Kidney (tissue), 13 donors: ENCODE measurements at regions not wholly inside any gene's neighbourhood (a gene's known extent, or its start where the extent isn't known, plus 50 kb on each side); places are given as distances from the start of the nearest gene placed in this dataset.

Experiments used
- DNase-seq, 5 donors: peaks; one replicate each; pipeline ENCODE4 v3.0.0-alpha.2; 2013 to 2020
- FAIRE-seq: peaks from 2 replicates; lab custom pipeline; 2012; peaks lifted over from hg19 to GRCh38; lab: Jason Lieb, UNC
- H3K27ac ChIP-seq, 2 donors: one replicate each; pipeline ENCODE4 v1.7.0; 2013; ENCODE audit warnings: low read depth in 2 of 2, low read length in 2 of 2, inconsistent platforms in 1 of 2
- H3K27me3 ChIP-seq: one replicate; pipeline ENCODE4 v1.7.1; 2013; ENCODE audit warnings: low read length, inconsistent platforms; ENCODE audit not compliant: control insufficient read depth, insufficient read depth
- H3K36me3 ChIP-seq, 3 donors: one replicate each; pipeline versions ENCODE4 v1.7.0 to v1.7.1; 2013; ENCODE audit warnings: low read length in 3 of 3, control low read depth in 1 of 3, inconsistent platforms in 1 of 3; ENCODE audit not compliant: insufficient read depth in 3 of 3, control insufficient read depth in 2 of 3
- H3K4me1 ChIP-seq, 3 donors: one replicate each; pipeline versions ENCODE4 v1.7.0 to v1.7.1; 2013; ENCODE audit warnings: low read length in 3 of 3, inconsistent platforms in 1 of 3, low read depth in 1 of 3; ENCODE audit not compliant: control insufficient read depth in 2 of 3, insufficient read depth in 2 of 3
- H3K4me3 ChIP-seq, 3 donors: one replicate each; pipeline versions ENCODE4 v1.7.0 to v1.8.1; 2013; ENCODE audit warnings: low read length in 3 of 3, control low read depth in 1 of 3, inconsistent platforms in 1 of 3
- H3K9ac ChIP-seq, 3 donors: one replicate each; pipeline versions ENCODE4 v1.7.0 to v1.7.1; 2013; ENCODE audit warnings: low read length in 3 of 3, control low read depth in 1 of 3, inconsistent platforms in 1 of 3
- H3K9me3 ChIP-seq, 3 donors: one replicate each; pipeline versions ENCODE4 v1.7.0 to v1.7.1; 2013; ENCODE audit warnings: low read length in 3 of 3, control low read depth in 1 of 3, inconsistent platforms in 1 of 3; ENCODE audit not compliant: control insufficient read depth in 2 of 3, insufficient read depth in 1 of 3
- intact Hi-C: fragments of 100-400 bp; cut with DNase I; formaldehyde crosslinking; loops from one replicate; pipeline ENCODE4 v1.11.1; 2022
- TF ChIP-seq, protein P1 (sequence below): IDR thresholded peaks from 3 replicates; pipeline ENCODE4 v1.5.1; 2012; ENCODE audit warnings: mild to moderate bottlenecking, moderate library complexity, borderline replicate concordance; ENCODE audit not compliant: insufficient read depth; ENCODE audit errors: extremely low read depth
- donor health status: control.
- donor health status: control.
- donor health status: control.
- donor health status: control.
- donor health status: control.
- donor health status: DM: yes; HTN: yes; CAD: no.
- donor health status: Normal renal cell carcinoma (clear cell type).

DNA sequence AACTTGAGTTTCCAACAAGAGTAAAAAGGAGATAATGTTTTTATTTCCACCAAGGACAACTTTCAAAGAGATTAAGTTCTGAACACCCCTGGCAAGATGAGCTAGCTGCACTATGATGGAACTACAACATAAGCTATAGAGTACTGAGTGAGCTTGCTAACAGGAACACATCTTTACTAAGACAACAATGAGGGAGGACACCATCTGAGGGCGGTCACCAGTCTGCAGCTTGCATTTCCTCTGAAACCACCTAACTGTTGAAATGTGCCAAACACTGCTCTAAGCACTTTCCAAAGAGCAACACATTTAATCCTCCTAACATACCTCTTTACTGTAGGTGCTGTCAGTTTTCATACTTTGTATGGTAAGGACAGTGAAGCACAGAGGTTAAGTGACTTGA, 68.4 kb downstream of the TCF20 start:
- DNase-seq (no peak), FAIRE-seq (no peak)
- TF ChIP-seq, protein P1, sequence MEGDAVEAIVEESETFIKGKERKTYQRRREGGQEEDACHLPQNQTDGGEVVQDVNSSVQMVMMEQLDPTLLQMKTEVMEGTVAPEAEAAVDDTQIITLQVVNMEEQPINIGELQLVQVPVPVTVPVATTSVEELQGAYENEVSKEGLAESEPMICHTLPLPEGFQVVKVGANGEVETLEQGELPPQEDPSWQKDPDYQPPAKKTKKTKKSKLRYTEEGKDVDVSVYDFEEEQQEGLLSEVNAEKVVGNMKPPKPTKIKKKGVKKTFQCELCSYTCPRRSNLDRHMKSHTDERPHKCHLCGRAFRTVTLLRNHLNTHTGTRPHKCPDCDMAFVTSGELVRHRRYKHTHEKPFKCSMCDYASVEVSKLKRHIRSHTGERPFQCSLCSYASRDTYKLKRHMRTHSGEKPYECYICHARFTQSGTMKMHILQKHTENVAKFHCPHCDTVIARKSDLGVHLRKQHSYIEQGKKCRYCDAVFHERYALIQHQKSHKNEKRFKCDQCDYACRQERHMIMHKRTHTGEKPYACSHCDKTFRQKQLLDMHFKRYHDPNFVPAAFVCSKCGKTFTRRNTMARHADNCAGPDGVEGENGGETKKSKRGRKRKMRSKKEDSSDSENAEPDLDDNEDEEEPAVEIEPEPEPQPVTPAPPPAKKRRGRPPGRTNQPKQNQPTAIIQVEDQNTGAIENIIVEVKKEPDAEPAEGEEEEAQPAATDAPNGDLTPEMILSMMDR: no peak
- Histone ChIP-seq H3K4me1 (no peaks in the 10 kb centered on the region), H3K9ac (no peak overlapping the region), H3K27ac (no peak overlapping the region), H3K4me3 (no peak overlapping the region), H3K36me3 (no peaks in the 10 kb centered on the region), H3K27me3 (no peaks in the 10 kb centered on the region), H3K9me3 (no peaks in the 10 kb centered on the region)
- intact Hi-C loops: no loop called here

- Histone ChIP-seq H3K4me1 (peaks cover 0 to 6% (median 0%) of the 10 kb centered on the region in 3 donors), H3K9me3 (no peaks in the 10 kb centered on the region), H3K36me3 (no peaks in the 10 kb centered on the region), H3K27ac (no peak overlapping the region), H3K4me3 (no peak overlapping the region), H3K9ac (no peak overlapping the region), H3K27me3 (no peaks in the 10 kb centered on the region)
- TF ChIP-seq, protein P1: no peak
- no peak for DNase-seq
- FAIRE-seq: no peak
- intact Hi-C loops: no loop called here
Measured at GRCh38 chr22:42199025-42199424, 68.4 kb upstream of the CYP2D6 start.

DNA sequence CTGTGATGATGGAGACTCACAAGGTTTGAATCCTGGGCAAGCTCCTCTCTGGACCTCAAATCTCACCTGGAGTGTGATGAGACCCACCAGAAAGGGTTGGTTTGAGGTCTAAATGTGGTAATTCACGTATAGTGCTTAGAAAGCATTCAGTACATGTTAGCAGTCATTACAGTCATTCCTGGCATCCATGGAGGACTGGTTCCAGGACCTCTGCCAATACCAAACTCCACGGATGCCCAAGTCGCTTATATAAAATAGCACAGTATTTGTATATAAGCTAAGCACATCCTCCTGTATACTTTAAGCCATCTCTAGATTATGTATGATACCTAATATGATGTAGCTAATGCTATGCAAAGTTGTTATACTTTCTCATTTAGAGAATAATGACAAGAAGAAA, 67.6 kb upstream of the CYP2D6 start:
- no peaks in the 10 kb centered on the region for H3K36me3 ChIP-seq
- no peak overlapping the region for H3K27ac ChIP-seq
- DNase-seq: no peak
- no peak overlapping the region for H3K4me3 ChIP-seq
- TF ChIP-seq, protein P1: no peak
- intact Hi-C loops: no loop called here
- FAIRE-seq: no peak
- peaks cover 0 to 6% (median 0%) of the 10 kb centered on the region in 3 donors for H3K4me1 ChIP-seq
- H3K9ac ChIP-seq: no peak overlapping the region
- no peaks in the 10 kb centered on the region for H3K27me3 ChIP-seq
- H3K9me3 ChIP-seq: no peaks in the 10 kb centered on the region

GRCh38 chr22:42196454-42196853, 65.8 kb upstream of the CYP2D6 start:
- Histone ChIP-seq H3K27ac (no peak overlapping the region), H3K4me1 (peaks cover 0 to 10% (median 0%) of the 10 kb centered on the region in 3 donors), H3K9ac (no peak overlapping the region), H3K4me3 (no peak overlapping the region), H3K27me3 (no peaks in the 10 kb centered on the region), H3K36me3 (no peaks in the 10 kb centered on the region), H3K9me3 (no peaks in the 10 kb centered on the region)
- FAIRE-seq (no peak), DNase-seq (no peak)
- intact Hi-C loops: no loop called here
- TF ChIP-seq, protein P1: no peak
